HG03135 (cell line): ENCODE measurements at regions not wholly inside any gene's neighbourhood (a gene's known extent, or its start where the extent isn't known, plus 50 kb on each side); places are given as distances from the start of the nearest gene placed in this dataset.

Source experiments
- ATAC-seq: cut with Tn5 transposase; IDR thresholded peaks from one replicate; pipeline ENCODE4 v1.9.1; 2021; ENCODE audit warnings: mild to moderate bottlenecking, moderate library complexity; ENCODE audit not compliant: unreplicated experiment

- no peak for ATAC-seq
Observed at GRCh38 chr9:14401911-14402310, 88.0 kb upstream of the NFIB start.

GRCh38 chr9:14400658-14400995 is 86.7 kb upstream of the NFIB start:
- ATAC-seq = no peak

GRCh38 chr9:14399756-14400657 is 86.1 kb upstream of the NFIB start:
- no peak for ATAC-seq

- ATAC-seq = no peak
Observed at GRCh38 chr9:14398473-14398872, 84.5 kb upstream of the NFIB start.

GRCh38 chr9:14396171-14396570 is 82.2 kb upstream of the NFIB start:
- ATAC-seq = no peak

- no peak for ATAC-seq
Observed at GRCh38 chr9:14395317-14396082, 81.6 kb upstream of the NFIB start.

GRCh38 chr9:14393418-14393817 is 79.5 kb upstream of the NFIB start:
- no peak for ATAC-seq

GRCh38 chr9:14391620-14392019 is 77.7 kb upstream of the NFIB start:
- ATAC-seq = no peak

- no peak for ATAC-seq
Observed at GRCh38 chr9:14389657-14390056, 75.7 kb upstream of the NFIB start.

GRCh38 chr9:14389146-14389545 is 75.2 kb upstream of the NFIB start:
- ATAC-seq = no peak

- no peak for ATAC-seq
Observed at GRCh38 chr9:14383773-14384172, 69.8 kb upstream of the NFIB start.

GRCh38 chr9:14383294-14383693 is 69.4 kb upstream of the NFIB start:
- ATAC-seq = no peak

GRCh38 chr9:14380061-14380836 is 66.3 kb upstream of the NFIB start:
- no peak for ATAC-seq

GRCh38 chr9:14379280-14379679 is 65.3 kb upstream of the NFIB start:
- ATAC-seq = no peak

GRCh38 chr9:14373706-14374105 is 59.8 kb upstream of the NFIB start:
- no peak for ATAC-seq

GRCh38 chr9:14373336-14373666 is 59.4 kb upstream of the NFIB start:
- ATAC-seq = no peak

GRCh38 chr9:14372437-14373335 is 58.7 kb upstream of the NFIB start:
- ATAC-seq = no peak

- ATAC-seq = no peak
Observed at GRCh38 chr9:14369011-14369410, 55.1 kb upstream of the NFIB start.

GRCh38 chr9:14366076-14366475 is 52.1 kb upstream of the NFIB start:
- ATAC-seq = no peak

GRCh38 chr9:14365670-14366069 is 51.7 kb upstream of the NFIB start:
- no peak for ATAC-seq
